A673 (cell line): ENCODE measurements at regions not wholly inside any gene's neighbourhood (a gene's known extent, or its start where the extent isn't known, plus 50 kb on each side); places are given as distances from the start of the nearest gene placed in this dataset.

Source experiments
- CTCF ChIP-seq: fragments of 300-800, 200-600 bp; sonication (generic); conservative IDR thresholded peaks from 2 replicates; pipeline ENCODE4 v1.5.1; 2017; ENCODE audit warnings: low read depth, mild to moderate bottlenecking, antibody characterized with exemption, low read length, moderate library complexity, mixed read lengths
- EZH2 ChIP-seq: fragments of 200-600 bp; sonication (generic); IDR thresholded peaks from 2 replicates; pipeline ENCODE4 v1.6.1; 2017; ENCODE audit warnings: borderline replicate concordance, low read depth, mild to moderate bottlenecking, mixed read lengths, antibody characterized with exemption, low read length; ENCODE audit not compliant: poor library complexity, severe bottlenecking

DNA sequence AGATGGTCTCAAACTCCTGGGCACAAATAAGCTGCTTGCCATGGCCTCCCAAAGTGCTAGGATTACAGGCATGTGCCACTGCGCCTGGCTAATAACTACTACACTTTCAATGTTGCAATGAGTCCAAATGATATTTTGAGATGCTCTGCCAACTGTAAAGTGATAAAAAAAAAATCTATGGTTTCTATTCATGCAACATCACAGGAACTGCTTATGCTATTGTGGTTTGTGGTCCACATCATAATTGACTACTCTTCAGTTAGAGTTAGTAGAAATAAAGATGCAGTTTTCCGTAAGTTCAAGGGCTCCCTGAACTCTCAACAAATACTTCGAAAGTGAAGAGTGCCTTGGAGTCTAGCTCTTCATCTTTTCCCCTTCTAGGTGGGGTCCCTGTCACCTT is 239.4 kb downstream of the C12orf75 start:
- no peak for TF ChIP-seq CTCF
- no peak for TF ChIP-seq EZH2
